ENCODE measurements at regions not wholly inside any gene's neighbourhood (a gene's known extent, or its start where the extent isn't known, plus 50 kb on each side); places are given as distances from the start of the nearest gene placed in this dataset.
"Not testable (repeated sequence)": the region's sequence is repeated elsewhere in the genome, so short reads cannot be mapped to it uniquely, and the experiment has no call there.

GRCh38 chr16:29199626-29200025 is 206.9 kb downstream of the NPIPB11 start:
- DNase-seq, result not testable (repeated sequence)

- DNase-seq, result no peak
These were observed 207.6 kb downstream of the NPIPB11 start for GRCh38 chr16:29198731-29199521.

- no peak for DNase-seq
These were observed 208.3 kb downstream of the NPIPB11 start for GRCh38 chr16:29198231-29198630.

GRCh38 chr16:29197494-29198100 is 208.9 kb downstream of the NPIPB11 start:
- DNase-seq, result not testable (repeated sequence)

GRCh38 chr16:29196746-29197145 is 209.8 kb downstream of the NPIPB11 start:
- DNase-seq, result not testable (repeated sequence)

- not testable (repeated sequence) for DNase-seq
These were observed 210.4 kb downstream of the LAT start for GRCh38 chr16:29195116-29195872.

- not testable (repeated sequence) for DNase-seq
These were observed 209.5 kb downstream of the LAT start for GRCh38 chr16:29194185-29194844.

GRCh38 chr16:29193634-29194033 is 208.8 kb downstream of the LAT start:
- not testable (repeated sequence) for DNase-seq

- DNase-seq, result not testable (repeated sequence)
These were observed 208.4 kb downstream of the LAT start for GRCh38 chr16:29193248-29193574.

GRCh38 chr16:29192329-29193247 is 207.7 kb downstream of the LAT start:
- DNase-seq, result no peak

GRCh38 chr16:29191636-29192180 is 206.9 kb downstream of the LAT start:
- DNase-seq, result not testable (repeated sequence)

- not testable (repeated sequence) for DNase-seq
These were observed 205.9 kb downstream of the LAT start for GRCh38 chr16:29190553-29191431.

GRCh38 chr16:29188806-29189205 is 204.0 kb downstream of the LAT start:
- DNase-seq, result not testable (repeated sequence)

GRCh38 chr16:29186306-29187220 is 201.7 kb downstream of the LAT start:
- DNase-seq, result not testable (repeated sequence)

- DNase-seq, result not testable (repeated sequence)
These were observed 201.0 kb downstream of the LAT start for GRCh38 chr16:29185872-29186271.

GRCh38 chr16:29184738-29185438 is 200.0 kb downstream of the LAT start:
- DNase-seq, result peak; percentile 63

- DNase-seq, result not testable (repeated sequence)
These were observed 198.4 kb downstream of the LAT start for GRCh38 chr16:29182940-29183868.

All from right kidney (tissue), 1 donor.